Spleen (tissue), 11 donors: ENCODE measurements at regions not wholly inside any gene's neighbourhood (a gene's known extent, or its start where the extent isn't known, plus 50 kb on each side); places are given as distances from the start of the nearest gene placed in this dataset.

Experiments
- DNase-seq: peaks from one replicate; pipeline ENCODE4 v3.0.0-alpha.2; 2020
- H3K27ac ChIP-seq, 8 donors: fragments of 200-600 bp; sonication (generic) in 7 of 8; 1 replicate in 4 of 8; 2 replicates in 4 of 8; pipeline versions ENCODE4 v1.5.0 to v1.8.0; 2016 to 2021; ENCODE audit warnings: inconsistent platforms in 4 of 8, mild to moderate bottlenecking in 4 of 8, moderate library complexity in 1 of 8
- H3K27me3 ChIP-seq, 7 donors: fragments of 200-600 bp; sonication (generic) in 6 of 7; replicated peaks in 1 of 7; 1 replicate in 4 of 7; 2 replicates in 3 of 7; pipeline versions ENCODE4 v1.5.0 to v1.8.0; 2016 to 2021; ENCODE audit warnings: inconsistent platforms in 3 of 7, mild to moderate bottlenecking in 1 of 7
- H3K36me3 ChIP-seq, 6 donors: fragments of 200-600 bp; sonication (generic) in 5 of 6; 1 replicate in 4 of 6; 2 replicates in 2 of 6; pipeline versions ENCODE4 v1.5.0 to v1.8.0; 2016 to 2021; ENCODE audit warnings: inconsistent platforms in 2 of 6
- H3K4me1 ChIP-seq, 6 donors: fragments of 200-600 bp; sonication (generic) in 5 of 6; 1 replicate in 3 of 6; 2 replicates in 3 of 6; pipeline versions ENCODE4 v1.5.0 to v1.8.0; 2016 to 2021; ENCODE audit warnings: inconsistent platforms in 3 of 6
- H3K4me3 ChIP-seq, 8 donors: fragments of 200-600 bp; sonication (generic) in 7 of 8; 1 replicate in 4 of 8; 2 replicates in 4 of 8; pipeline versions ENCODE4 v1.5.0 to v1.8.0; 2016 to 2021; ENCODE audit warnings: inconsistent platforms in 4 of 8, mild to moderate bottlenecking in 4 of 8, moderate library complexity in 2 of 8
- H3K9me3 ChIP-seq, 8 donors: fragments of 200-600 bp; sonication (generic) in 7 of 8; 1 replicate in 4 of 8; 2 replicates in 4 of 8; pipeline versions ENCODE4 v1.5.0 to v1.8.0; 2016 to 2021; ENCODE audit warnings: inconsistent platforms in 4 of 8
- POLR2A ChIP-seq, 3 donors: fragments of 450-650 bp; IDR thresholded peaks; one replicate each; pipeline ENCODE4 v1.5.1; 2017; ENCODE audit warnings: antibody characterized with exemption in 3 of 3, mild to moderate bottlenecking in 1 of 3
- POLR2AphosphoS5 ChIP-seq, 3 donors: sonication (generic); formaldehyde crosslinking; IDR thresholded peaks; one replicate each; pipeline ENCODE4 v1.5.1; 2017; ENCODE audit warnings: antibody characterized with exemption in 3 of 3
- WGBS, 5 donors: extraction: QIAGEN DNeasy Blood & Tissue Kit in 3 of 5; methylation state at CpG; one replicate each; pipeline versions ENCODE4 v1.1.5 to v1.1.7; 2013 to 2018; 5-methylcytosine and 5-hydroxymethylcytosine counted together
- intact Hi-C: fragments of 100-400 bp; cut with DNase I; formaldehyde crosslinking; loops from one replicate; pipeline ENCODE4 v1.15.0; 2023; ENCODE audit warnings: low total_unique reads
- TF ChIP-seq, protein P1 (sequence below), 11 experiments: fragments of 200-600 bp in 7 of 11; fragments of 450-650 bp in 4 of 11; sonication (generic) in 4 of 11; IDR thresholded peaks in 8 of 11; conservative IDR thresholded peaks in 3 of 11; 1 replicate in 7 of 11; 2 replicates in 4 of 11; pipeline versions ENCODE4 v1.4.0 to v1.8.0; 2016 to 2021; ENCODE audit warnings: antibody characterized with exemption in 11 of 11, inconsistent platforms in 4 of 11, mild to moderate bottlenecking in 1 of 11
- donor health status: healthy with polysubstance abuse.
- donor health status: DM: no; HTN: no; CAD: no; lungs with moderate emphysema.
- donor health status: DM: no; HTN: no; CAD: no.
- donor health status: Bipolar disorder and iron deficiency.
- donor health status: healthy.
- donor health status: DM: no; HTN: no; CAD: no.
- donor health status: DM: yes; HTN: yes; CAD: no.

DNA sequence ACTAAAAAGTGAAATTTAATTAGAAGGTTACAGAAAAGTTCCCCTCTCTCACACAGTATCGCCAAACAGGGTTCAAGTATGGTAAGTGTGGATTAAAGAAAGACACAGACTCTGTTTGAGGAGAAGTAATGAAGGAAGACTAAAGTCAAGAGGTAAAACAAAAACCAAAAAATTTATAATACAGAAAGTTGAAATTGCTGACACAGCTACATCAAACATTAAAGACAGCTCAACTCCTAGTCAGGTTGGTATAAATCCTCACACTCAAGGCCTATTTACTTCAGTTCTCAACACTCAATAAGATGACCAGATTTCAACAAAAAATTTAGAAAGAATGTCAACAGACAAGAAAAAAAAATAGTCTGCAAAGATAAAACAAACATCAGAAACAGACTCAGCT, 300.5 kb upstream of the LINC00305 start:
- intact Hi-C loops = no loop called here

DNA sequence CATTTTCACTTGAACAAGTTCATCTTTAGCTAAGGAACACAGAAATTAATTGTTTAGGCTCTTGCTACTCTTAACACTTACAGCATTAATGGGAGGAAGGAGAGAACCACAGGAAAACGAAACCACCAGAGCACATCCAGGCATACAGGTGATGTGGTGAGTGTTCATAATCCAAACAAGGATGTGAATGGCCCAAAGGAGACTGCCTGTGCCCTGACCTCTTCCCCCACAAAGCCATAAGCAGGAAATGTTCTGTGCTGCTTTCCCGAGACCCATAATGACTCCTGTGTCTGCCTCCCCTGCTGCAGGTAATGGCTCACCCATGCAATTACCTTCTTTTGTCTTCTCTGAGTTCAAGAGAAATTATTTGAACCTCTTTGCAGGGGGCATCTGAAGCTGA, 295.9 kb upstream of the LINC00305 start:
- intact Hi-C loops = no loop called here

More for the DNA sequence above, 300.5 kb upstream of the LINC00305 start:
- peaks cover 0 to 6% (median 0%) of the 10 kb centered on the region in 8 donors for H3K9me3 ChIP-seq
- H3K36me3 ChIP-seq = no peaks in the 10 kb centered on the region
- no peak for DNase-seq
- H3K27ac ChIP-seq = no peak overlapping the region
- H3K4me3 ChIP-seq = no peak overlapping the region
- H3K27me3 ChIP-seq = no peaks in the 10 kb centered on the region
- WGBS, 5 donors = 86 to 98% (median 89%) methylated on average over 1 of the region's 1 CpG
- TF ChIP-seq POLR2A (IDR thresholded peaks at IDR 0.05) = no peak
- TF ChIP-seq POLR2AphosphoS5 (IDR thresholded peaks at IDR 0.05) = no peak
- H3K4me1 ChIP-seq = no peaks in the 10 kb centered on the region

DNA sequence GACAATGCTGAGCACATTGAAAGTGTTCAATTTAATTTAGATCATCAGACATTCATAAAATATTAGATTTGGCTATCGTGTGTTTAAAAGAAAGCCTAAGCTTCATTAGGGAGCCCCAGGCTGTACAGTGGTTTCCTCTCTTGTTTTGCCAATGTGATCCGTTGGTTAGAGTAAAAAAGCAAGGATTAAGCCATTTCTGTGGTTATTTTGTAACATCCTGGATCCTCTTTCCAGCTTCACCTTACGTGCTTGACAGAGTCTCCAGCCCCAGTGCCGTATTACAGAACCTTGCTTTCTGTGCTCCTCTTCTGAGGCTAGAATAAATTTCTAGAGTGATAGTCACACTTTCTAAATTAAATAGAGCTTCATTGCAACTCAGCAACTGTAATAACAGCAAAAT, 289.3 kb upstream of the LINC00305 start:
- TF ChIP-seq POLR2AphosphoS5 (IDR thresholded peaks at IDR 0.05) = no peak
- TF ChIP-seq POLR2A (IDR thresholded peaks at IDR 0.05) = no peak
- TF ChIP-seq, protein P1, sequence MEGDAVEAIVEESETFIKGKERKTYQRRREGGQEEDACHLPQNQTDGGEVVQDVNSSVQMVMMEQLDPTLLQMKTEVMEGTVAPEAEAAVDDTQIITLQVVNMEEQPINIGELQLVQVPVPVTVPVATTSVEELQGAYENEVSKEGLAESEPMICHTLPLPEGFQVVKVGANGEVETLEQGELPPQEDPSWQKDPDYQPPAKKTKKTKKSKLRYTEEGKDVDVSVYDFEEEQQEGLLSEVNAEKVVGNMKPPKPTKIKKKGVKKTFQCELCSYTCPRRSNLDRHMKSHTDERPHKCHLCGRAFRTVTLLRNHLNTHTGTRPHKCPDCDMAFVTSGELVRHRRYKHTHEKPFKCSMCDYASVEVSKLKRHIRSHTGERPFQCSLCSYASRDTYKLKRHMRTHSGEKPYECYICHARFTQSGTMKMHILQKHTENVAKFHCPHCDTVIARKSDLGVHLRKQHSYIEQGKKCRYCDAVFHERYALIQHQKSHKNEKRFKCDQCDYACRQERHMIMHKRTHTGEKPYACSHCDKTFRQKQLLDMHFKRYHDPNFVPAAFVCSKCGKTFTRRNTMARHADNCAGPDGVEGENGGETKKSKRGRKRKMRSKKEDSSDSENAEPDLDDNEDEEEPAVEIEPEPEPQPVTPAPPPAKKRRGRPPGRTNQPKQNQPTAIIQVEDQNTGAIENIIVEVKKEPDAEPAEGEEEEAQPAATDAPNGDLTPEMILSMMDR (IDR thresholded peaks at IDR 0.05 in 8 of 11, conservative IDR thresholded peaks at IDR 0.05 in 3 of 11) = no peak

More for the DNA sequence above, 295.9 kb upstream of the LINC00305 start:
- Histone ChIP-seq H3K4me3 (no peak overlapping the region), H3K27ac (no peak overlapping the region), H3K4me1 (no peaks in the 10 kb centered on the region), H3K27me3 (no peaks in the 10 kb centered on the region), H3K36me3 (no peaks in the 10 kb centered on the region), H3K9me3 (no peaks in the 10 kb centered on the region)
- WGBS, 5 donors = 8 to 19% (median 11%) methylated on average over 2 of the region's 2 CpGs
- TF ChIP-seq POLR2AphosphoS5 (IDR thresholded peaks at IDR 0.05) (no peak), POLR2A (IDR thresholded peaks at IDR 0.05) (no peak)
- TF ChIP-seq, protein P1 (IDR thresholded peaks at IDR 0.05 in 8 of 11, conservative IDR thresholded peaks at IDR 0.05 in 3 of 11) = no peak
- no peak for DNase-seq

DNA sequence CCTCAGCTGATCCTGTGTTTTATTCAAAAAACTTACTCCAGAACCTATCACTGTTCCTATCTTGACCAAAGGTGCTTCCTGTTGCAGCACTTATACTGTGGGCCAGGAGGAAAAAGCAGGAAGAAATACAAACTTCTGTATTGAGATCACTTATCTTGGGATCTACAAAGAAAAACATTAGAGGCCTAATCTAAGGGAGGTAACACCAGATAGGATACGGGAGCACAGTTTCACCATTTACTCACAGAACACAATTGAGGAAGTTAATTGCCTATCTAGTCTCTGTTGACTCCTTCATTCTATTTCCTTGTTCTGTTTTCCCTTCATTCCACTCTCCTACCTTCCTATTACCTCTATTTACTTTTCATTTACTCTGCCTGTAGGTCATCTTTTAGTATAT, 287.2 kb upstream of the LINC00305 start:
- Histone ChIP-seq H3K4me3 (no peak overlapping the region), H3K36me3 (no peaks in the 10 kb centered on the region), H3K9me3 (peaks cover 0 to 35% (median 24%) of the 10 kb centered on the region in 8 donors), H3K4me1 (no peaks in the 10 kb centered on the region), H3K27me3 (no peaks in the 10 kb centered on the region), H3K27ac (no peak overlapping the region)
- DNase-seq = no peak
- TF ChIP-seq POLR2AphosphoS5 (IDR thresholded peaks at IDR 0.05) (no peak), POLR2A (IDR thresholded peaks at IDR 0.05) (no peak)
- TF ChIP-seq, protein P1 (IDR thresholded peaks at IDR 0.05 in 8 of 11, conservative IDR thresholded peaks at IDR 0.05 in 3 of 11) = no peak
- WGBS, 5 donors = 15 to 24% (median 18%) methylated on average over 1 of the region's 1 CpG
- intact Hi-C loops = no loop called here

More for the DNA sequence above, 289.3 kb upstream of the LINC00305 start:
- Histone ChIP-seq H3K4me3 (no peak overlapping the region), H3K27ac (no peak overlapping the region), H3K27me3 (no peaks in the 10 kb centered on the region), H3K4me1 (no peaks in the 10 kb centered on the region), H3K9me3 (peaks cover 0 to 19% (median 16%) of the 10 kb centered on the region in 8 donors), H3K36me3 (no peaks in the 10 kb centered on the region)
- intact Hi-C loops = no loop called here
- no peak for DNase-seq
- WGBS, 5 donors = 43 to 76% (median 64%) methylated on average over 4 of the region's 4 CpGs

DNA sequence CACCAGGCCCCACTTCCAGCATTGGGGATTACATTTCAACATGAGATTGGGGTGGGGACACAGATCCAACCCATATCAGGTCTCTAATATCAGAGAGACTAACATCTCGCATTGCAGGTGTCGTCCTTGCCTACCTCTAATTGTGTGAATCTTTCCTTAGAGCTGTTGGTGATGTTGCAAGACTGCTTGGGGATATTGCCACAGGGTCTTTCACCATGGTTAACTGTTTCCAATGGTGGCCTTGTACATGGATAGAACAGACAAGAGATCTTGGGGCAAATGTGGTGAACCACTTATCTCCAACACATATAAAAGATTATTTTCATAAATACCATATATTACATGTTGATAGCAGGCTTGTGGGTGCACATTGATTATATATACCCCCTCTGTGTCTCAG, 270.3 kb upstream of the LINC00305 start:
- H3K4me1 ChIP-seq = no peaks in the 10 kb centered on the region
- H3K27me3 ChIP-seq = no peaks in the 10 kb centered on the region
- WGBS, 5 donors = 45 to 95% (median 53%) methylated on average over 2 of the region's 2 CpGs
- no peak overlapping the region for H3K4me3 ChIP-seq
- H3K27ac ChIP-seq = no peak overlapping the region
- no peak for DNase-seq
- H3K36me3 ChIP-seq = no peaks in the 10 kb centered on the region
- intact Hi-C loops = no loop called here
- peaks cover 0 to 8% (median 4%) of the 10 kb centered on the region in 8 donors for H3K9me3 ChIP-seq
- TF ChIP-seq POLR2A (IDR thresholded peaks at IDR 0.05) (no peak), POLR2AphosphoS5 (IDR thresholded peaks at IDR 0.05) (no peak)
- TF ChIP-seq, protein P1 (IDR thresholded peaks at IDR 0.05 in 8 of 11, conservative IDR thresholded peaks at IDR 0.05 in 3 of 11) = no peak
